Endothelial cell of umbilical vein (primary cell): ENCODE measurements at regions not wholly inside any gene's neighbourhood (a gene's known extent, or its start where the extent isn't known, plus 50 kb on each side); places are given as distances from the start of the nearest gene placed in this dataset.

Experiments used
- BruUV-seq: library from RNA; stranded (reverse); fragments of 400-500 nt; replicated peaks from 2 replicates; lab custom pipeline; 2021; lab: Mats Ljungman, UMichigan
- CTCF ChIA-PET: fragments of 300-600, 350-600 bp; sonication (Branson Sonifier 250); formaldehyde crosslinking; loops from one replicate; lab custom pipeline; 2021; ENCODE audit warnings: antibody characterized with exemption, inconsistent platforms; lab: Charles Lee
- POLR2A ChIA-PET: fragments of 300-600, 350-600 bp; sonication (Branson Sonifier 250); formaldehyde crosslinking; loops from one replicate; lab custom pipeline; 2021; ENCODE audit warnings: antibody characterized with exemption, inconsistent platforms; lab: Charles Lee
- DNase-seq: peaks from one replicate; pipeline ENCODE4 v3.0.0-alpha.2; 2011; ENCODE audit warnings: low read depth, low spot score
- FAIRE-seq: peaks from 2 replicates; lab custom pipeline; 2011; peaks lifted over from hg19 to GRCh38; lab: Jason Lieb, UNC
- H2AFZ ChIP-seq: 2 replicates; pipeline ENCODE4 v1.6.0; 2012; ENCODE audit warnings: low read depth, low read length, control low read depth, inconsistent platforms
- H3K27ac ChIP-seq: 2 replicates; pipeline ENCODE4 v1.5.1; 2011; ENCODE audit warnings: low read depth, mild to moderate bottlenecking, control low read depth, low read length, moderate library complexity; ENCODE audit not compliant: insufficient read depth
- H3K27me3 ChIP-seq, 2 experiments: 2 replicates each; pipeline versions ENCODE4 v1.6.0 to v1.6.1; 2011; ENCODE audit warnings: low read length in 2 of 2, mixed read lengths in 1 of 2; ENCODE audit not compliant: control insufficient read depth in 2 of 2, insufficient read depth in 2 of 2
- H3K36me3 ChIP-seq, 2 experiments: 2 replicates in 1 of 2; 3 replicates in 1 of 2; pipeline ENCODE4 v1.5.1; 2011; ENCODE audit warnings: low read length in 2 of 2, mild to moderate bottlenecking in 1 of 2, moderate library complexity in 1 of 2; ENCODE audit not compliant: control insufficient read depth in 2 of 2, insufficient read depth in 2 of 2; ENCODE audit errors: extremely low read depth in 1 of 2
- H3K4me1 ChIP-seq: 3 replicates; pipeline ENCODE4 v1.5.1; 2011; ENCODE audit warnings: mild to moderate bottlenecking, low read length; ENCODE audit not compliant: control insufficient read depth, insufficient read depth; ENCODE audit errors: extremely low read depth
- H3K4me2 ChIP-seq: 2 replicates; pipeline ENCODE4 v1.6.1; 2011; ENCODE audit warnings: low read length, control low read depth, mixed read lengths; ENCODE audit not compliant: insufficient read depth
- H3K4me3 ChIP-seq, 3 experiments: fragments of 200-600 bp in 1 of 3; sonication (generic), shearing (Covaris generic) in 1 of 3; replicated peaks in 1 of 3; 2 replicates each; pipeline ENCODE4 v1.5.1; 2011 to 2016; ENCODE audit warnings: control low read depth in 3 of 3, low read length in 3 of 3, mild to moderate bottlenecking in 2 of 3, inconsistent platforms in 1 of 3, low read depth in 1 of 3, moderate library complexity in 1 of 3; ENCODE audit not compliant: insufficient read depth in 1 of 3
- H3K79me2 ChIP-seq: 2 replicates; pipeline ENCODE4 v1.6.0; 2012; ENCODE audit warnings: low read length, inconsistent platforms; ENCODE audit not compliant: control insufficient read depth, insufficient read depth
- H3K9ac ChIP-seq: replicated peaks from 2 replicates; pipeline ENCODE3; 2011; ENCODE audit warnings: low read length, control low read depth; ENCODE audit not compliant: insufficient read depth; ENCODE audit errors: extremely low read depth
- H3K9me1 ChIP-seq: replicated peaks from 3 replicates; pipeline ENCODE4 v1.6.0; 2011; ENCODE audit warnings: mild to moderate bottlenecking, low read length; ENCODE audit not compliant: control insufficient read depth, insufficient read depth; ENCODE audit errors: extremely low read depth
- H3K9me3 ChIP-seq: replicated peaks from 2 replicates; pipeline ENCODE4 v1.5.1; 2012; ENCODE audit warnings: low read length, inconsistent platforms; ENCODE audit not compliant: control insufficient read depth, insufficient read depth
- H4K20me1 ChIP-seq: replicated peaks from 2 replicates; pipeline ENCODE3; 2011; ENCODE audit warnings: mild to moderate bottlenecking, low read length; ENCODE audit not compliant: control insufficient read depth, insufficient read depth; ENCODE audit errors: extremely low read depth
- EZH2 ChIP-seq: IDR thresholded peaks from 2 replicates; pipeline ENCODE4 v1.6.1; 2012; ENCODE audit warnings: borderline replicate concordance, low read depth, mild to moderate bottlenecking, moderate library complexity, low read length, inconsistent platforms; ENCODE audit not compliant: severe bottlenecking
- FOS ChIP-seq: IDR thresholded peaks from 2 replicates; pipeline ENCODE4 v1.6.1; 2011; ENCODE audit warnings: mild to moderate bottlenecking, low read length, moderate library complexity, borderline replicate concordance; ENCODE audit not compliant: insufficient read depth
- GATA2 ChIP-seq: IDR thresholded peaks from 2 replicates; pipeline ENCODE4 v1.7.0; 2011; ENCODE audit warnings: low read depth, mild to moderate bottlenecking, moderate library complexity, mixed read lengths, low read length; ENCODE audit not compliant: insufficient read length, insufficient read depth
- JUN ChIP-seq: IDR thresholded peaks from 2 replicates; pipeline ENCODE4 v1.6.1; 2011; ENCODE audit warnings: borderline replicate concordance, low read depth; ENCODE audit not compliant: insufficient read length, insufficient read depth
- MAX ChIP-seq: IDR thresholded peaks from 2 replicates; pipeline ENCODE4 v1.6.1; 2011; ENCODE audit not compliant: insufficient read depth, insufficient read length
- MYC ChIP-seq: IDR thresholded peaks from one replicate; pipeline ENCODE4 v1.6.1; 2011; ENCODE audit warnings: mild to moderate bottlenecking, low read depth, low read length
- POLR2A ChIP-seq: IDR thresholded peaks from 2 replicates; pipeline ENCODE4 v1.6.1; 2012; ENCODE audit warnings: low read depth, mild to moderate bottlenecking, control low read depth, low read length
- POLR2AphosphoS5 ChIP-seq: IDR thresholded peaks from 2 replicates; pipeline ENCODE4 v1.6.1; 2012; ENCODE audit warnings: low read depth, mild to moderate bottlenecking, control low read depth, low read length, moderate library complexity; ENCODE audit not compliant: insufficient read depth
- dilution Hi-C: fragments of 300-500 bp; cut with MboI; formaldehyde crosslinking; loops from one replicate; pipeline ENCODE4 v1.15.0; 2019; ENCODE audit warnings: low sequenced_read_pairs; ENCODE audit not compliant: extremely low pct_ligation_motif_present
- intact Hi-C: fragments of 100-400 bp; cut with micrococcal nuclease; formaldehyde crosslinking; loops from one replicate; pipeline ENCODE4 v1.10.0; 2022
- TF ChIP-seq, protein P1 (sequence below), 2 donors: IDR thresholded peaks; 1 replicate in 1 of 2; 2 replicates in 1 of 2; pipeline ENCODE4 v1.5.1; 2011; ENCODE audit warnings: low read length in 2 of 2, mild to moderate bottlenecking in 2 of 2, moderate library complexity in 2 of 2, control low read depth in 1 of 2, inconsistent platforms in 1 of 2, low read depth in 1 of 2; ENCODE audit not compliant: insufficient read depth in 1 of 2; ENCODE audit errors: extremely low read depth in 1 of 2

GRCh38 chr10:21387868-21388267 is 137.6 kb downstream of the SKIDA1 start:
- H3K79me2 ChIP-seq: no peaks in the 10 kb centered on the region
- DNase-seq: no peak
- H3K9me3 ChIP-seq: no peaks in the 10 kb centered on the region
- dilution Hi-C loops: no loop called here
- intact Hi-C loops: no loop called here
- no peak overlapping the region for H3K4me2 ChIP-seq
- no peaks in the 10 kb centered on the region for H3K36me3 ChIP-seq
- ChIA-PET POLR2A (no interaction called here), CTCF (no interaction called here)
- BruUV-seq: no TSS peak
- no peaks in the 10 kb centered on the region for H4K20me1 ChIP-seq
- TF ChIP-seq POLR2A (no peak), GATA2 (no peak), EZH2 (no peak), JUN (no peak), FOS (no peak), POLR2AphosphoS5 (no peak), MAX (no peak), MYC (no peak)
- TF ChIP-seq, protein P1, sequence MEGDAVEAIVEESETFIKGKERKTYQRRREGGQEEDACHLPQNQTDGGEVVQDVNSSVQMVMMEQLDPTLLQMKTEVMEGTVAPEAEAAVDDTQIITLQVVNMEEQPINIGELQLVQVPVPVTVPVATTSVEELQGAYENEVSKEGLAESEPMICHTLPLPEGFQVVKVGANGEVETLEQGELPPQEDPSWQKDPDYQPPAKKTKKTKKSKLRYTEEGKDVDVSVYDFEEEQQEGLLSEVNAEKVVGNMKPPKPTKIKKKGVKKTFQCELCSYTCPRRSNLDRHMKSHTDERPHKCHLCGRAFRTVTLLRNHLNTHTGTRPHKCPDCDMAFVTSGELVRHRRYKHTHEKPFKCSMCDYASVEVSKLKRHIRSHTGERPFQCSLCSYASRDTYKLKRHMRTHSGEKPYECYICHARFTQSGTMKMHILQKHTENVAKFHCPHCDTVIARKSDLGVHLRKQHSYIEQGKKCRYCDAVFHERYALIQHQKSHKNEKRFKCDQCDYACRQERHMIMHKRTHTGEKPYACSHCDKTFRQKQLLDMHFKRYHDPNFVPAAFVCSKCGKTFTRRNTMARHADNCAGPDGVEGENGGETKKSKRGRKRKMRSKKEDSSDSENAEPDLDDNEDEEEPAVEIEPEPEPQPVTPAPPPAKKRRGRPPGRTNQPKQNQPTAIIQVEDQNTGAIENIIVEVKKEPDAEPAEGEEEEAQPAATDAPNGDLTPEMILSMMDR (IDR thresholded peaks at IDR 0.05; ENCODE audit: extremely low read depth in 1 of 2, insufficient read depth in 1 of 2, low read depth in 1 of 2, low read length in 2 of 2): no peak
- H3K9me1 ChIP-seq: no peaks in the 10 kb centered on the region
- H2AFZ ChIP-seq: no peak overlapping the region
- no peaks in the 10 kb centered on the region for H3K27me3 ChIP-seq
- H3K27ac ChIP-seq: no peak overlapping the region
- H3K9ac ChIP-seq: no peak overlapping the region
- no peaks in the 10 kb centered on the region for H3K4me1 ChIP-seq
- FAIRE-seq: no peak
- no peak overlapping the region for H3K4me3 ChIP-seq
